Lower leg skin (tissue), 4 donors: ENCODE measurements at regions not wholly inside any gene's neighbourhood (a gene's known extent, or its start where the extent isn't known, plus 50 kb on each side); places are given as distances from the start of the nearest gene placed in this dataset.

Source experiments
- DNase-seq, 2 donors: peaks; one replicate each; pipeline ENCODE4 v3.0.0-alpha.2; 2019; ENCODE audit warnings: low spot score in 2 of 2
- H3K4me3 ChIP-seq: fragments of 200-600 bp; sonication (generic); 2 replicates; pipeline ENCODE4 v1.5.1; 2017; ENCODE audit warnings: mild to moderate bottlenecking, low read depth; ENCODE audit not compliant: poor library complexity, severe bottlenecking
- POLR2A ChIP-seq, 2 donors: fragments of 450-650 bp; IDR thresholded peaks; one replicate each; pipeline ENCODE4 v1.6.1; 2016 to 2017; ENCODE audit warnings: antibody characterized with exemption in 2 of 2, mild to moderate bottlenecking in 1 of 2, moderate library complexity in 1 of 2
- WGBS, 2 donors: methylation state at CpG; one replicate each; pipeline ENCODE4 v1.1.5; 2018; 5-methylcytosine and 5-hydroxymethylcytosine counted together
- intact Hi-C: fragments of 100-400 bp; cut with DNase I; formaldehyde crosslinking; loops from one replicate; pipeline ENCODE4 v1.15.0; 2023; ENCODE audit warnings: low total_unique reads
- TF ChIP-seq, protein P1 (sequence below), 3 donors: fragments of 450-650 bp; IDR thresholded peaks; one replicate each; pipeline ENCODE4 v1.5.1; 2016; ENCODE audit warnings: antibody characterized with exemption in 3 of 3, mild to moderate bottlenecking in 3 of 3, moderate library complexity in 2 of 3

DNA sequence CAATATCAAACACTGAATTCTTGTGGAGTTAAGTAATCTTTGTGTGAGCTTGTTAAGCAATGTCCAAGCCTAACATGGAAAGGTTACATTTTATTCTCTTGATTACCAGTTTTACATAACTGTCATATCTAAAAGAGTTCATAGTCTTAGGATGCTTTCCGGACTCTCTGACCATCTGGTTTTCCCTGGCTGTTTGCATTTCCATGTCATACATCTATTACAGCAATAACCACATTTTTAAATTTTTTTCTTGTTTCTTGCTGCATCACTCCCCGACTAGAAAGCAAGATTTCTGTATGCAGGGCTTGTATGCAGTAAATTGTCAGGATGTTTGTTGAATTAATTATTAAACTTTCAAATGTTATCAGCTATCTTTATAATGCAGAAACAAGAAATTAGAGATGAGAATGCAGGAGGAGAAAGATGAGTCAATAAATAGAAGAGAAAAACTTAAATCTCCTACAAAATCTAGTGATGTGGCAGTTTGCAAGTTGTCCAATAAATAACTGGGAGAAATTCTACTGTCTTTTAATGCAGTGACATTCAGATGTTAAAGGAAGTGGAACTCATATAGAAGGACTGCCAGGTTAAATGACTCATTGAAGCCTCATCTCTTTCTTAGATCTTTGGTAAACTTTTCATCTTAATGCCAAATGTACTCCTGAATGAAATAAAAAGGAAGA lies 179.6 kb upstream of the SGCD start:
- no peak for DNase-seq
- H3K4me3 ChIP-seq, result no peak overlapping the region
- TF ChIP-seq POLR2A (IDR thresholded peaks at IDR 0.05), result no peak
- TF ChIP-seq, protein P1, sequence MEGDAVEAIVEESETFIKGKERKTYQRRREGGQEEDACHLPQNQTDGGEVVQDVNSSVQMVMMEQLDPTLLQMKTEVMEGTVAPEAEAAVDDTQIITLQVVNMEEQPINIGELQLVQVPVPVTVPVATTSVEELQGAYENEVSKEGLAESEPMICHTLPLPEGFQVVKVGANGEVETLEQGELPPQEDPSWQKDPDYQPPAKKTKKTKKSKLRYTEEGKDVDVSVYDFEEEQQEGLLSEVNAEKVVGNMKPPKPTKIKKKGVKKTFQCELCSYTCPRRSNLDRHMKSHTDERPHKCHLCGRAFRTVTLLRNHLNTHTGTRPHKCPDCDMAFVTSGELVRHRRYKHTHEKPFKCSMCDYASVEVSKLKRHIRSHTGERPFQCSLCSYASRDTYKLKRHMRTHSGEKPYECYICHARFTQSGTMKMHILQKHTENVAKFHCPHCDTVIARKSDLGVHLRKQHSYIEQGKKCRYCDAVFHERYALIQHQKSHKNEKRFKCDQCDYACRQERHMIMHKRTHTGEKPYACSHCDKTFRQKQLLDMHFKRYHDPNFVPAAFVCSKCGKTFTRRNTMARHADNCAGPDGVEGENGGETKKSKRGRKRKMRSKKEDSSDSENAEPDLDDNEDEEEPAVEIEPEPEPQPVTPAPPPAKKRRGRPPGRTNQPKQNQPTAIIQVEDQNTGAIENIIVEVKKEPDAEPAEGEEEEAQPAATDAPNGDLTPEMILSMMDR (IDR thresholded peaks at IDR 0.05), result no peak
- WGBS, 2 donors, result 60 to 61% methylated on average over 2 of the region's 2 CpGs
- intact Hi-C loops, result loop anchor here (5.0 kb wide), 1 partner anchor 245 kb away; no protein-coding TSS in a partner anchor

DNA sequence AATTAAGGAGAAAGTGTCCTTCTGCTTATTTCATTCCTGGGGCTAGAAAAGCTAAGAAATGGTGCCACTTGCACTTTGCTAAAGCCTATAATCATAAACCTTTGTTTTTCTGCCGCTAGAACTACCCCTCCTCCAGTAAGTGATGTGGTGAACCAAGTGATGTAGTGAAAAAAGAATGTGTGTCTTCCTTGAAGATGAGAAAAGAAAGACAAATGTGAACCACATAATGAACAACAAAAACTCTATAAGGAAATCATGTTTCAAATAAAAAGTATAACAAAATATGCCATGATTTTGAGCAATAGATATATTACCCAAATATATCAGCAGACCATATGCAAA lies 179.0 kb upstream of the SGCD start:
- intact Hi-C loops, result loop anchor here (5.0 kb wide), 1 partner anchor 246 kb away; no protein-coding TSS in a partner anchor
- DNase-seq, result no peak
- no peak overlapping the region for H3K4me3 ChIP-seq
- TF ChIP-seq, protein P1 (IDR thresholded peaks at IDR 0.05), result no peak
- no peak for TF ChIP-seq POLR2A (IDR thresholded peaks at IDR 0.05)
- 46 to 53% methylated on average over 1 of the region's 1 CpG for WGBS, 2 donors

DNA sequence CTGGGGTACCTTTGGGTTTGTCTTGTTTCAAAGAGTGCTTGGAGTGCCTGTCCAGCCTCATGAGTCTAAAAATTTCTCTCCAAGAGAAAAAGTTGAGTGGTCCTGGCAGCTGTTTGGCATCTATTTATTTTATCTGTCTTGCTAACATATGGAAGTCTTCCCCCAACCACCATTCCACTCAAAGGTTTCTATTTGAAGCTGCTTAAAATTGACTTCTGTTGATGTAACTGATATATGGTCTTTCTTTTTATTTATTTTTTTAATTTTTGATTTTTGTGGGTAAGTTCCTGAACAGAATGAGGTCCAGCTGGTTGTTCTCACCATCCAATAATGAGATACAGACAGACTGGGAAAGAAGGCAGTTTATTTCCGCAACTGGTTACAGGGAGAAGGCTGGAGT lies 178.7 kb upstream of the SGCD start:
- intact Hi-C loops, result loop anchor here (5.0 kb wide), 1 partner anchor 246 kb away; no protein-coding TSS in a partner anchor
- no peak overlapping the region for H3K4me3 ChIP-seq
- no peak for DNase-seq
- 82 to 92% methylated on average over 1 of the region's 1 CpG for WGBS, 2 donors
- TF ChIP-seq, protein P1 (IDR thresholded peaks at IDR 0.05), result no peak
- no peak for TF ChIP-seq POLR2A (IDR thresholded peaks at IDR 0.05)

DNA sequence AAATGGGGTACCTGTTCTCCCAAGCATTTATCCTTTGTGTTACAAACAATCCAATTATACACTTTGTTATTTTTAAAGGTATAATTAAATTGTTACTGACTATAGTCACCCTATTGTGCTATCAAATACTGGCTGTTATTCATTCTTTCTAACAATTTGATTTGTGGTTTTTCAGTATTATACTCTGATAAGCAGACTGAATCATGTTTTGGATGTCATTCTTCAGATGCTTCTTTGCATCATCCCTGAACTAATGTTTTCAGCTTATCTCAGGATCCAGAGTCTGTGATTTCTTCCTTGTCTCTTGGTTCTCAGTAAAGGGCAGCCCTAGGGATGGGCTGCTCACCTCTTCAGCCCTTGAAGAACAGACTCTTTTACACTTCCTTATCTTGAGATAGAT lies 177.8 kb upstream of the SGCD start:
- intact Hi-C loops, result loop anchor here (5.0 kb wide), 1 partner anchor 247 kb away; no protein-coding TSS in a partner anchor
- H3K4me3 ChIP-seq, result no peak overlapping the region
- TF ChIP-seq, protein P1 (IDR thresholded peaks at IDR 0.05), result no peak
- TF ChIP-seq POLR2A (IDR thresholded peaks at IDR 0.05), result no peak
- DNase-seq, result no peak

DNA sequence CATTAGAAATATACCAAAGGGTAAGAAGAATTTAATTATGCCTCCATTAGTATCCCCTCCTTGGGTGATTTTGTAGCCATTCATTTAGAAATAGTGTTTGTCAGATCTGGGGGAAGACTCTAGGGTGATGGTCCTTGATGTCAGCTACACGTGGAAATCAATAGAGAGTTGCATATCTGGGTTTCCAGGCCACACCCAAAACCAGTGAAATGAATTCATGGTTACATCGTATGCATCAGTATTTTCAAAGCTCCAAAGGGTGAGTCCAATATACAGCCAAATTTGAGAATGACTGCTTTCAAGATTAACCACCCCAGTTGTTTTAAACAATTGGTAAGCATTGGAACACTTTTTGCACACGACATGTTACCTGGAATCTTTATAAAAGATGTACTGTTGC lies 173.4 kb upstream of the SGCD start:
- WGBS, 2 donors, result 72 to 82% methylated on average over 3 of the region's 3 CpGs
- no peak overlapping the region for H3K4me3 ChIP-seq
- intact Hi-C loops, result no loop called here
- TF ChIP-seq POLR2A (IDR thresholded peaks at IDR 0.05), result no peak
- TF ChIP-seq, protein P1 (IDR thresholded peaks at IDR 0.05), result no peak
- DNase-seq, result no peak

DNA sequence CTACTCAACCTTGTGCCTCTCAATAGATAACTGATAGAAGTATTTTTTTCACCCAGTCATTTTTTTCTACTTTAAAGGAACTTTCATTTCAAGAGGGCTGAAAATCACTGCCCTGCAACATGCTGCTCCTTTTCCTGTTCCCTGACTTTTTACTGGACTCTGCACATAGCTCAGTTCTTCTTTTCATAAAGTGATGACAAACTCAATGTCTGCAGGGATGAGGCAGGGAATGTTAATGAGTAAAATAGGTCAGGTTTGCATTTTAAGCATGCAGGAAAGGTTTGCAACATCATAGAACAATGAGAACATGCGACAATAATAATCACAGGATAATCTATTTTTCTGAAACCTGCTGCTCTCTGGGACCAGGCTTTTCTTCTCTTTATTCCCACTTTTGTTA lies 172.2 kb upstream of the SGCD start:
- no peak overlapping the region for H3K4me3 ChIP-seq
- intact Hi-C loops, result no loop called here
- no peak for DNase-seq
- 85 to 95% methylated on average over 1 of the region's 1 CpG for WGBS, 2 donors
- TF ChIP-seq, protein P1 (IDR thresholded peaks at IDR 0.05), result no peak
- TF ChIP-seq POLR2A (IDR thresholded peaks at IDR 0.05), result no peak
